ENCODE measurements at regions not wholly inside any gene's neighbourhood (a gene's known extent, or its start where the extent isn't known, plus 50 kb on each side); places are given as distances from the start of the nearest gene placed in this dataset.
A peak's percentile ranks its signal among the peaks of the same experiment; 100 is the strongest.
"Not testable (repeated sequence)": the region's sequence is repeated elsewhere in the genome, so short reads cannot be mapped to it uniquely, and the experiment has no call there.

DNA sequence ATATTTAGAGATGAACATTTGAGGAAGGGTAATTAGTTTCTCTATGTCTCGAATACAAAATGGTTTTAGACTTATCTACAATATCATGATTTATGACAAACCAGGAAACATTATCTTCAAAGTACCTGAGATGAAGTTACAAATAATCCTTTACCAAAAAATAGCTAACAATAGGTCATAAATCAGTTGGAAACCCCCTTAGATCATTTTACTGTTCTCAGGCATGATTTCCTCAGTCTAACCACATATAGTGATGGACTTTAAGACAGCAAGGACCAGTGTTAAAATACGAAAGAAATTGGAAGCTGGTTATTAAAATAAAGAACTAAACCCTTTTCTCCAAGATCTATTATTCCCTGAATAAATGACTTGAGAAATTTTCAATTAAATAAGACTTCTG, 235.4 kb downstream of the RASSF9 start:
- no peak for FAIRE-seq
- TF ChIP-seq POLR2A (IDR thresholded peaks at IDR 0.05; ENCODE audit: low read depth, low read length), result no peak

GRCh38 chr12:85603556-85603955, 232.7 kb downstream of the RASSF9 start:
- no peak for TF ChIP-seq POLR2A (IDR thresholded peaks at IDR 0.05; ENCODE audit: low read depth, low read length)
- no peak for DNase-seq (ENCODE audit: insufficient read length, low spot score)
- no peak for FAIRE-seq

More for the DNA sequence above, 235.4 kb downstream of the RASSF9 start:
- no peak for DNase-seq (ENCODE audit: insufficient read length, low spot score)

DNA sequence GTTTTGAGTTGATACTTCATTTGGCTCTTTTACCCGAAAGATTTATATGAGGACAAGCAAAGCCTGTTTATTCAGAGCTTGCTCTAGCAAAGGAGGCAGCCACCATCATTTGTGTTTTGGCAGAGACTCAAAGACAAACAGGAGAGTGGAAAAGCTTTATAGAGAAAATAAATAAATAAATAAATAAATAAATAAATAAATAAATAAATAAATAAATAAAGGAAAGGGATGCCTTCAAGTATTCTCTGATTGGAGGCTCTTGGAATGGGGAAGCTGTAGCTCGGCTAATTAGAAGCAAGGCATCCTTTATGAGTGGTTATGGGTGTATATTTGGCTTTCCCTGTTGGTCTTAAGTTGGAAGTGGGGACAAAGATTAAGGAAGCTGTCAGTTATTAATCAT, 229.8 kb downstream of the RASSF9 start:
- no peak for FAIRE-seq
- TF ChIP-seq POLR2A (IDR thresholded peaks at IDR 0.05; ENCODE audit: low read depth, low read length), result no peak
- no peak for DNase-seq (ENCODE audit: insufficient read length, low spot score)

DNA sequence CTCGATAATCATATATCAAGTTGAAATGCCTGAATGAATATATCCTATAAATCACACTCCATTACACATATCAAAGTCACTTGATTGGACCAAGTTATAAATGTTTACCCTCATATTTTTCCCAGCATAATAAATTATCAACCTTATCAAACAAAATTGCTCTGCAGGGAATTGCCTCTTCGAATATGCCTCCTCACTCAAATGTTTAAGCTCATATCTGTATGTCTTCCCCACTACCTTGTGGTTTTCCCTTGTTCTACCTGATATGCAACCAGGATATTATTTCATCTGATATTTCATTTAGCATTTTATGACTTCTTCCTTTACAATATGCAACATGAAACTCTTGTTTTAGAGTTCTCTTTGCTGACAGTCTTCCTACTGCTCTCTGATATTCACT, 226.4 kb downstream of the RASSF9 start:
- DNase-seq (ENCODE audit: insufficient read length, low spot score), result no peak
- no peak for FAIRE-seq
- TF ChIP-seq POLR2A (IDR thresholded peaks at IDR 0.05; ENCODE audit: low read depth, low read length), result no peak

DNA sequence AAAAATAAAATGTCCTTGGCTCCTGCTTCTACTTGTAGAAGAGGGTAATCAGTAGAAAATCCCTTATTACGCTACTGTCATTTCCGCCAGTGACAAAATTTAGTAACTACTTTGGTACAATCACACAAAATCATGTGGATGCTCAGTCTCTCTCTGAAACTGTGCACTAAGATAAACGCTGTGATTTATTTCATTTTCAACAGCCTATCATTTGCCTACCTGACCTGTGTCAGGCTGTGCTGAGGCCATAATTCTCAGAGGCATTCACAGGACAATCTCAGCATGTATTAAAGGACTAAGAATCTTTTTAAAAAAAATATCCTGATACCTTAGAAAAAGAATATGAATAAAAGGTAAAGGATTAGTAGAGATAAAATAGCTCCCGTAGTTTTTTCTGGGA, 226.0 kb downstream of the RASSF9 start:
- DNase-seq (ENCODE audit: insufficient read length, low spot score) (no peak), FAIRE-seq (no peak)
- no peak for TF ChIP-seq POLR2A (IDR thresholded peaks at IDR 0.05; ENCODE audit: low read depth, low read length)

DNA sequence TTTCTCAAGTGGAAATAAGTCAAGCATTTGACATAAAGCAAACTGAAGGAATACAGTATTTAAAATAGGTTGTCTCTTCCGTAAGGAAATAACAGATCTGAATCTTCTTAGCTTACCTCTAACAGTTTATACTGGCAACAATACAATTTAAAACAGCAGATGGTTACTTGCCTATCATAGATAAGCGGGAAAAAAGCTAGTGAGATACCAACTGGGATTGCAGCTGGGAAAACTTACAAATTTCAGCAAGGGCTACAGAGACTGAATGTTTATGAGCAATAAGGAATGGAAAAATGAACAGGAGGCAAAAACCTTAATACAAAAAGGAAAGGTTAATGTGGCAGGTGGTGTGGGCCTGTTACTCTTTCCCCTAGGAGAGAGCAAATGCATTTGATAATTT, 220.0 kb downstream of the RASSF9 start:
- no peak for FAIRE-seq
- no peak for TF ChIP-seq POLR2A (IDR thresholded peaks at IDR 0.05; ENCODE audit: low read depth, low read length)
- no peak for DNase-seq (ENCODE audit: insufficient read length, low spot score)

DNA sequence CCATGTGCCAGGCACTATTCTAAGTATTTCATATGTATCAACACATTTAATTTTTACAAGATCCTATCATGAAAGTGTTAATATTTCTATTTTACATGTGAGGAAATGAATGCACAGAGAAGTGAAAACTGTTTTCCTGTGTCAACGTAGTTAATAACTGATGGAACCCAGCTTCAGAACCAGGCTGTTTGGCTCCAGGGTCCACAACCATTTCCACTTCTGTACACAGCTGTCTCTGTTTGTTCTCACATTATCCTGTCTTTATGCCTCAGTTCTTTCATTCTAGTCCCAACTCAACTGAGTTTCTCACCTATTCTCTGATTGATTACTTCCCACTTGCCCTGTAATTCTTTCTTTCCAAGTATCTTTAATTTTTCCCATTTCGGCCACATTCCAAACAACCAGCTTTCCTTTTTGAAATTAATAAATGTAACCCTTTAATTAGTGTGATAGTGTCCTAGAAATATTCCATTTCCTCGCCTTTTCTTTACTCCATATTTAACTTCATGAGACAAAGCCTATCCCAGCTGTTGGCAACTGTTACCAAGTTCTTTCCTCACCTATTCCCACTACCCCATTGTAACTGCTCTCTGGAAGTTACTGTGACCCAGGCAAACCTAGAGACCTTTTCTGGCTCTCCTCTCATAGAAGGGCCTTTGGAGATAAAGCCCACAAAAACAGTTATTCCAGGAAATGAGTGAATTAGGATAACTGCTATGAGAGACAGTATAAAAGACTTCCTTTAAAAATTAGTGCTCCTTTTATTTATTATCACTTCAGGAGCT, 218.7 kb downstream of the RASSF9 start:
- DNase-seq (ENCODE audit: insufficient read length, low spot score) (no peak), FAIRE-seq (no peak)
- no peak for TF ChIP-seq POLR2A (IDR thresholded peaks at IDR 0.05; ENCODE audit: low read depth, low read length)

DNA sequence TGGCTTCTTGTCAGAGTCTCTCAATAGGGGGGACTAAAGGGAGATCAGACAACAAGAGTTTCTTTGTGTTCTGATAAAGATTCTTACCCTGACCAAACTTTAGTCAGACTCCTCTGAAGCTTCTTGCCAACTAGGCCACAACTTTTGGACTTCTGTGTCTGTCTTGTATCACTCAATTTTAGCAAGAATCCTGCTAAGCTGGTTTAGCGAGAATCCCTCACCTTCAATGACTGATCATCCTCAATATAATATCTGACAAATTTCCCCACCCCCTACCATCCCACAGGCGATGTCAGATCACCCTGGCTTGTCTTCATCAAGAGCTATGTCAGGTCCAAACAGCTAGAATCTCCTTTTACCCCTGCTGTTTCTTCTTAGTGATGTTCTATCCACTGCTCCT, 215.2 kb downstream of the RASSF9 start:
- no peak for DNase-seq (ENCODE audit: insufficient read length, low spot score)
- TF ChIP-seq POLR2A (IDR thresholded peaks at IDR 0.05; ENCODE audit: low read depth, low read length), result no peak
- no peak for FAIRE-seq

- FAIRE-seq, result no peak
- no peak for TF ChIP-seq POLR2A (IDR thresholded peaks at IDR 0.05; ENCODE audit: low read depth, low read length)
- DNase-seq (ENCODE audit: insufficient read length, low spot score), result no peak
These were observed 212.4 kb downstream of the RASSF9 start for GRCh38 chr12:85623763-85624162.

GRCh38 chr12:85625467-85625866, 210.7 kb downstream of the RASSF9 start:
- DNase-seq (ENCODE audit: insufficient read length, low spot score) (no peak), FAIRE-seq (no peak)
- no peak for TF ChIP-seq POLR2A (IDR thresholded peaks at IDR 0.05; ENCODE audit: low read depth, low read length)

GRCh38 chr12:85626001-85626783, 210.0 kb downstream of the RASSF9 start:
- peak; percentile 9 for DNase-seq (ENCODE audit: insufficient read length, low spot score)
- no peak for TF ChIP-seq POLR2A (IDR thresholded peaks at IDR 0.05; ENCODE audit: low read depth, low read length)
- peak; percentile 64 for FAIRE-seq

DNA sequence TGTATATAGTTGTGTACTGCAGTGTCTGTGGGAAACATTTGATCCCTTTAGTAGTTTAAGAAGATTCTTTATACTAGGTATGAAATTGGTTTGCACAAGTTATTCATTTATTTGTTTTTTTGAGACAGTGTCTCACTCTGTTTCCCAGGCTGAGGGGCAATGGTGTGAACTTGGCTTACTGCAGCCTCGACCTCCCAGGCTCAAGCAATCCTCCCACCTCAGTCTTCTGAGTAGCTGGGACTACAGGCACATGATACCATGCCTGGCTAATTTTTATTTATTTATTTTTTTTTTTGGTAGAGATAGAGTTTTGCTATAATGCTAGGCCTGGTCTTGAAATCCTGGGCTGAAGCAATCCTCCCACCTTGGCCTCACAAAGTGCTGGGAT, 209.4 kb downstream of the RASSF9 start:
- FAIRE-seq (no peak), DNase-seq (ENCODE audit: insufficient read length, low spot score) (no peak)
- no peak for TF ChIP-seq POLR2A (IDR thresholded peaks at IDR 0.05; ENCODE audit: low read depth, low read length)

DNA sequence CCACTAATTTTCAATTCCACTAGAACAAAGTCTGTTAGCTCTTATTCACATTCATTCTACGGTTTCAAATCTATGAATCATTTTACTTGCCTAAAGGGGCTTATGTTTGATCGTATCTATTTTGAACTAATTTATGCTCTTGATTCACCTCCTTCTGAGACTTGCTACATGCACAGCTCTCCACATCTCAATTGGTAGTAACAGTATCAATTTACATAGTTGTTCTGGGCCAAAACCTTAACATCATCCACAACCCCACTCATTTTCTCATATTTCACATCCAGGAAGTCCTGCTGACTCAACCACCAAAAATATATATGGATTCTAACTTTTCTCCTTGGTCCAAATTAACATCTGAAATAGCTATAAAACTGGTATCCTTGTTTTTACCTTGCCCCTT, 208.6 kb downstream of the RASSF9 start:
- DNase-seq (ENCODE audit: insufficient read length, low spot score) (peak; percentile 2), FAIRE-seq (peak; percentile 86)
- TF ChIP-seq POLR2A (IDR thresholded peaks at IDR 0.05; ENCODE audit: low read depth, low read length), result no peak

DNA sequence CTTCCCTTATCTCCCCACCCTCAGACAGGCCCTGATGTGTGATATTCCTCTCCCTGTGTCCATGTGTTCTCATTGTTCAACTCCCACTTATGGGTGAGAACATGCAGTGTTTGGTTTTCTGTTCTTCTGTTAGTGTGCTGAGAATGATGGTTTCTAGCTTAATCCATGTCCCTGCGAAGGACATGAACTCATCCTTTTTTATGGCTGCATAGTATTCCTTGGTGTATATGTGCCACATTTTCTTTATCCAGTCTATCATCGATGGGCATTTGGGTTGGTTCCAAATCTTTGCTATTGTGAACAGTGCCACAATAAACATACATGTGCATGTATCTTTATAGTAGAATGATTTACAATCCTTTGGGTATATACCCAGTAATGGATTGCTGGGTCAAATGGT, 207.6 kb downstream of the RASSF9 start:
- not testable (repeated sequence) for FAIRE-seq; DNase-seq (ENCODE audit: insufficient read length, low spot score)

DNA sequence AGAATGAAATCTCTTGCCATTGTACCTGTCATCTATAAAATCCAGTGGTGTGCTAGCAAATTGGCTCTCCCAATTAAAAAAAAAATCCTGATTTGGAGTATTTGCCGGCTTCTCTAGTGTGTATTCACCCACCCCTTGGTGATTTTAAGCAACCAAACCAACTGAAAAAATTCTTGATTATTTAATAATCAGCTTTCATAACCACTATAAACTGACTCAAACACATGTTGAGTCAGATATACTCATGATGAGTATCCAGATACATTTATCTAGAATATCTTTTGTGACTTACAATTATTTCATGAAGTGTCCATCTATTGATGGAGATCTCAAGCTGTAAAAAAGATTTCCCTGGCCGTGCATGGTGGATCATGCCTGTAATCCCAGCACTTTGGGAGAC, 205.4 kb downstream of the RASSF9 start:
- no peak for TF ChIP-seq POLR2A (IDR thresholded peaks at IDR 0.05; ENCODE audit: low read depth, low read length)
- no peak for DNase-seq (ENCODE audit: insufficient read length, low spot score)
- FAIRE-seq, result no peak

Measured in H54 (cell line).